Endothelial cell of umbilical vein (primary cell): ENCODE measurements at regions not wholly inside any gene's neighbourhood (a gene's known extent, or its start where the extent isn't known, plus 50 kb on each side); places are given as distances from the start of the nearest gene placed in this dataset.

Experiments
- BruUV-seq: library from RNA; stranded (reverse); fragments of 400-500 nt; replicated peaks from 2 replicates; lab custom pipeline; 2021; lab: Mats Ljungman, UMichigan
- CTCF ChIA-PET: fragments of 300-600, 350-600 bp; sonication (Branson Sonifier 250); formaldehyde crosslinking; loops from one replicate; lab custom pipeline; 2021; ENCODE audit warnings: antibody characterized with exemption, inconsistent platforms; lab: Charles Lee
- POLR2A ChIA-PET: fragments of 300-600, 350-600 bp; sonication (Branson Sonifier 250); formaldehyde crosslinking; loops from one replicate; lab custom pipeline; 2021; ENCODE audit warnings: antibody characterized with exemption, inconsistent platforms; lab: Charles Lee
- DNase-seq: peaks from one replicate; pipeline ENCODE4 v3.0.0-alpha.2; 2011; ENCODE audit warnings: low read depth, low spot score
- FAIRE-seq: peaks from 2 replicates; lab custom pipeline; 2011; peaks lifted over from hg19 to GRCh38; lab: Jason Lieb, UNC
- H2AFZ ChIP-seq: 2 replicates; pipeline ENCODE4 v1.6.0; 2012; ENCODE audit warnings: low read depth, low read length, control low read depth, inconsistent platforms
- H3K27ac ChIP-seq: 2 replicates; pipeline ENCODE4 v1.5.1; 2011; ENCODE audit warnings: low read depth, mild to moderate bottlenecking, control low read depth, low read length, moderate library complexity; ENCODE audit not compliant: insufficient read depth
- H3K27me3 ChIP-seq, 2 experiments: 2 replicates each; pipeline versions ENCODE4 v1.6.0 to v1.6.1; 2011; ENCODE audit warnings: low read length in 2 of 2, mixed read lengths in 1 of 2; ENCODE audit not compliant: control insufficient read depth in 2 of 2, insufficient read depth in 2 of 2
- H3K36me3 ChIP-seq, 2 experiments: 2 replicates in 1 of 2; 3 replicates in 1 of 2; pipeline ENCODE4 v1.5.1; 2011; ENCODE audit warnings: low read length in 2 of 2, mild to moderate bottlenecking in 1 of 2, moderate library complexity in 1 of 2; ENCODE audit not compliant: control insufficient read depth in 2 of 2, insufficient read depth in 2 of 2; ENCODE audit errors: extremely low read depth in 1 of 2
- H3K4me1 ChIP-seq: 3 replicates; pipeline ENCODE4 v1.5.1; 2011; ENCODE audit warnings: mild to moderate bottlenecking, low read length; ENCODE audit not compliant: control insufficient read depth, insufficient read depth; ENCODE audit errors: extremely low read depth
- H3K4me2 ChIP-seq: 2 replicates; pipeline ENCODE4 v1.6.1; 2011; ENCODE audit warnings: low read length, control low read depth, mixed read lengths; ENCODE audit not compliant: insufficient read depth
- H3K4me3 ChIP-seq, 3 experiments: fragments of 200-600 bp in 1 of 3; sonication (generic), shearing (Covaris generic) in 1 of 3; replicated peaks in 1 of 3; 2 replicates each; pipeline ENCODE4 v1.5.1; 2011 to 2016; ENCODE audit warnings: control low read depth in 3 of 3, low read length in 3 of 3, mild to moderate bottlenecking in 2 of 3, inconsistent platforms in 1 of 3, low read depth in 1 of 3, moderate library complexity in 1 of 3; ENCODE audit not compliant: insufficient read depth in 1 of 3
- H3K79me2 ChIP-seq: 2 replicates; pipeline ENCODE4 v1.6.0; 2012; ENCODE audit warnings: low read length, inconsistent platforms; ENCODE audit not compliant: control insufficient read depth, insufficient read depth
- H3K9ac ChIP-seq: replicated peaks from 2 replicates; pipeline ENCODE3; 2011; ENCODE audit warnings: low read length, control low read depth; ENCODE audit not compliant: insufficient read depth; ENCODE audit errors: extremely low read depth
- H3K9me1 ChIP-seq: replicated peaks from 3 replicates; pipeline ENCODE4 v1.6.0; 2011; ENCODE audit warnings: mild to moderate bottlenecking, low read length; ENCODE audit not compliant: control insufficient read depth, insufficient read depth; ENCODE audit errors: extremely low read depth
- H3K9me3 ChIP-seq: replicated peaks from 2 replicates; pipeline ENCODE4 v1.5.1; 2012; ENCODE audit warnings: low read length, inconsistent platforms; ENCODE audit not compliant: control insufficient read depth, insufficient read depth
- H4K20me1 ChIP-seq: replicated peaks from 2 replicates; pipeline ENCODE3; 2011; ENCODE audit warnings: mild to moderate bottlenecking, low read length; ENCODE audit not compliant: control insufficient read depth, insufficient read depth; ENCODE audit errors: extremely low read depth
- CTCF ChIP-seq, 2 donors: IDR thresholded peaks; 1 replicate in 1 of 2; 2 replicates in 1 of 2; pipeline ENCODE4 v1.5.1; 2011; ENCODE audit warnings: low read length in 2 of 2, mild to moderate bottlenecking in 2 of 2, moderate library complexity in 2 of 2, control low read depth in 1 of 2, inconsistent platforms in 1 of 2, low read depth in 1 of 2; ENCODE audit not compliant: insufficient read depth in 1 of 2; ENCODE audit errors: extremely low read depth in 1 of 2
- EZH2 ChIP-seq: IDR thresholded peaks from 2 replicates; pipeline ENCODE4 v1.6.1; 2012; ENCODE audit warnings: borderline replicate concordance, low read depth, mild to moderate bottlenecking, moderate library complexity, low read length, inconsistent platforms; ENCODE audit not compliant: severe bottlenecking
- FOS ChIP-seq: IDR thresholded peaks from 2 replicates; pipeline ENCODE4 v1.6.1; 2011; ENCODE audit warnings: mild to moderate bottlenecking, low read length, moderate library complexity, borderline replicate concordance; ENCODE audit not compliant: insufficient read depth
- GATA2 ChIP-seq: IDR thresholded peaks from 2 replicates; pipeline ENCODE4 v1.7.0; 2011; ENCODE audit warnings: low read depth, mild to moderate bottlenecking, moderate library complexity, mixed read lengths, low read length; ENCODE audit not compliant: insufficient read length, insufficient read depth
- JUN ChIP-seq: IDR thresholded peaks from 2 replicates; pipeline ENCODE4 v1.6.1; 2011; ENCODE audit warnings: borderline replicate concordance, low read depth; ENCODE audit not compliant: insufficient read length, insufficient read depth
- MAX ChIP-seq: IDR thresholded peaks from 2 replicates; pipeline ENCODE4 v1.6.1; 2011; ENCODE audit not compliant: insufficient read depth, insufficient read length
- MYC ChIP-seq: IDR thresholded peaks from one replicate; pipeline ENCODE4 v1.6.1; 2011; ENCODE audit warnings: mild to moderate bottlenecking, low read depth, low read length
- POLR2A ChIP-seq: IDR thresholded peaks from 2 replicates; pipeline ENCODE4 v1.6.1; 2012; ENCODE audit warnings: low read depth, mild to moderate bottlenecking, control low read depth, low read length
- POLR2AphosphoS5 ChIP-seq: IDR thresholded peaks from 2 replicates; pipeline ENCODE4 v1.6.1; 2012; ENCODE audit warnings: low read depth, mild to moderate bottlenecking, control low read depth, low read length, moderate library complexity; ENCODE audit not compliant: insufficient read depth
- dilution Hi-C: fragments of 300-500 bp; cut with MboI; formaldehyde crosslinking; loops from one replicate; pipeline ENCODE4 v1.15.0; 2019; ENCODE audit warnings: low sequenced_read_pairs; ENCODE audit not compliant: extremely low pct_ligation_motif_present
- intact Hi-C: fragments of 100-400 bp; cut with micrococcal nuclease; formaldehyde crosslinking; loops from one replicate; pipeline ENCODE4 v1.10.0; 2022

GRCh38 chr15:94924057-94924456 is 692.7 kb downstream of the MCTP2 start:
- intact Hi-C loops = no loop called here
- POLR2A ChIA-PET = no interaction called here
- DNase-seq = no peak
- Histone ChIP-seq H3K4me3 (no peak overlapping the region), H3K79me2 (no peaks in the 10 kb centered on the region), H3K36me3 (no peaks in the 10 kb centered on the region), H3K27me3 (no peaks in the 10 kb centered on the region), H2AFZ (no peak overlapping the region), H3K9me1 (no peaks in the 10 kb centered on the region), H3K4me2 (no peak overlapping the region), H3K9ac (no peak overlapping the region), H4K20me1 (no peaks in the 10 kb centered on the region), H3K4me1 (no peaks in the 10 kb centered on the region), H3K9me3 (no peaks in the 10 kb centered on the region), H3K27ac (no peak overlapping the region)
- no TSS peak for BruUV-seq
- FAIRE-seq = no peak
- CTCF ChIA-PET = interaction anchor here (1.2 kb wide), 1 partner anchor 9 kb away, joined by 3 read pairs; no protein-coding TSS in a partner anchor
- TF ChIP-seq MAX (no peak), CTCF (IDR thresholded peaks at IDR 0.05; ENCODE audit: extremely low read depth in 1 of 2, insufficient read depth in 1 of 2, low read depth in 1 of 2, low read length in 2 of 2) (no peak), MYC (no peak), POLR2AphosphoS5 (no peak), GATA2 (no peak), JUN (no peak), FOS (no peak), POLR2A (no peak), EZH2 (no peak)
- dilution Hi-C loops = no loop called here
